ENCODE measurements at regions not wholly inside any gene's neighbourhood (a gene's known extent, or its start where the extent isn't known, plus 50 kb on each side); places are given as distances from the start of the nearest gene placed in this dataset.

DNA sequence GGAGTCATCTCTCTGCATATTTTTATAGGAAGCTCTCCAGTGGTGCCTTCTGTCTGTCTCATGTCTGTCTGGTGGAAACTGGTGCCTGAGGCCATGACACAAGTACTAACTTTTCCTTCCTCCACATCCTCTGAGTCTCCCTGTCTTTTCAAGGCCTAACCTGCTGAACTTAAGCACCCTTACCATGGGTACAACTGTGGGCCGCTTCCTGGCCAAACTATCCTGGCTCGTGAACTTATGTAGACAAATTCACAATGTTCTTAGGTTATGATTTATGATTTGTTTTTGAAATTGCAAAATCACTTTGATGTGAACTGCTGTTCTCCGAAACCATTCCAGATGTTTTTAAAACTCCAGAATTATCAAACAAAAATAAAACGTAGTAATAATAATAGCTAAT, 804.5 kb upstream of the POU3F3 start:
- DNase-seq: no peak

GRCh38 chr2:104049981-104050380, 803.9 kb upstream of the POU3F3 start:
- DNase-seq: no peak

DNA sequence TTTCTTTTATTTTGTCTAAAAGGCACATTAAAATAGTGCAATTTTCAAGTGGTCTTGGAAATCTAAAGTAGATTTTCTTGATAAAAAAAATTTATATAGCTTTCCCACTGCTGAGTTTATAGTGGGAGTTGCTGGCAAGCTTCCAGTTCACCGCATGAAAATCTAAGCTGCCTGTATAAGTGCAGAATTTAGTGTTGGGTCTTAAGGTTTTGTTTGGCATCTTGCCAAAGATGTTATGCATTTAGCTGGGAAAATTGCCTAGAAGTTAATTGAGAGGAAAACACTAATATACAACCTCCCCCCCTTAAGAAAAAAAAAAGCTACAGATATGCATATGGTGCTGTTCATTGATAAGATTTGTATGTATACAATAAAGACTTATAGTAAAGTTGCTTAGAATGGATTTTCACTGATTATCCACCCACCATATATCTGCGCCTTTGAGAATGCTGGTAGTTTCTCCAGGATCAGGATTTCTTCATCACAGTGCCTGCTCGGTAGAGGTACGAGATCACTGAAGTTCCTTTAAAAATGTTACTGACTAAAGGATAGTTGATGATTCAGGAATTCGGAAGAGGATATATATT, 803.2 kb upstream of the POU3F3 start:
- no peak for DNase-seq

GRCh38 chr2:104051766-104052165, 802.1 kb upstream of the POU3F3 start:
- DNase-seq: no peak

DNA sequence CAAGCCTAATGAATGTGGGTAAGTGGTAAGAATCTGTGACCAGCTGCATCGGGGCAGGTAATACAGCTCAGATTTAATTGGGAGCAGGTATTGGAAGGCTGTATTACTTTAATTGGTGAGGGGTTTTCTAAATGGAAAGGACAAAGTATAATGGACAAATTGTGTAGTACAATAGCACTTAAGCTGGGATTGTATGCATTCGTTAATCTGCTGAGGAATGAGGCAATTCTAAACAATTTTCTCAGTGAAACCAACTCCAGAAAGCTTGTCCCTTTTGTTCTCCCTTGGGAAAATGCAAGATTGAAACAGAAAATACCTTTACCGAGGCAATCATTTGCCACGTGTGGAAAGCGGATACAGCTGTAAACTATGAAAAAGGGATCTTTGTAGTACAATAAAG, 801.6 kb upstream of the POU3F3 start:
- DNase-seq: no peak

GRCh38 chr2:104056451-104056850, 797.5 kb upstream of the POU3F3 start:
- no peak for DNase-seq

DNA sequence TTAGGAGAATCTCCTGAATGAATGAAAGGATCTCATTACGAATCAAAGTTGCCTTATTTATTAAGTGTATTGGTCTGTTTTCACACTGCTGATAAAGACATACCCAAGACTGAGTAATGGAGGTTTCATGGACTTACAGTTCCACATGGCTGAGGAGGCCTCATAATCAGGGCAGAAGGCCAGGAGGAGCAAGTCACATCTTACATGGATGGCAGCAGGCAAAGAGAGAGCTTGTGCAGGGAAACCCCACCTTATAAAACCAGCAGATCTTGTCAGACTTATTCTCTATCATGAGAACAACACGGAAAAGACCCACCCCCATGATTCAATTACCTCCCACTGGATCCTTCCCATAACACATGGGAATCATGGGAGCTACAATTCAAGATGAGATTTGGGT, 785.2 kb upstream of the POU3F3 start:
- DNase-seq: no peak

GRCh38 chr2:104077573-104077972, 776.3 kb upstream of the POU3F3 start:
- no peak for DNase-seq

DNA sequence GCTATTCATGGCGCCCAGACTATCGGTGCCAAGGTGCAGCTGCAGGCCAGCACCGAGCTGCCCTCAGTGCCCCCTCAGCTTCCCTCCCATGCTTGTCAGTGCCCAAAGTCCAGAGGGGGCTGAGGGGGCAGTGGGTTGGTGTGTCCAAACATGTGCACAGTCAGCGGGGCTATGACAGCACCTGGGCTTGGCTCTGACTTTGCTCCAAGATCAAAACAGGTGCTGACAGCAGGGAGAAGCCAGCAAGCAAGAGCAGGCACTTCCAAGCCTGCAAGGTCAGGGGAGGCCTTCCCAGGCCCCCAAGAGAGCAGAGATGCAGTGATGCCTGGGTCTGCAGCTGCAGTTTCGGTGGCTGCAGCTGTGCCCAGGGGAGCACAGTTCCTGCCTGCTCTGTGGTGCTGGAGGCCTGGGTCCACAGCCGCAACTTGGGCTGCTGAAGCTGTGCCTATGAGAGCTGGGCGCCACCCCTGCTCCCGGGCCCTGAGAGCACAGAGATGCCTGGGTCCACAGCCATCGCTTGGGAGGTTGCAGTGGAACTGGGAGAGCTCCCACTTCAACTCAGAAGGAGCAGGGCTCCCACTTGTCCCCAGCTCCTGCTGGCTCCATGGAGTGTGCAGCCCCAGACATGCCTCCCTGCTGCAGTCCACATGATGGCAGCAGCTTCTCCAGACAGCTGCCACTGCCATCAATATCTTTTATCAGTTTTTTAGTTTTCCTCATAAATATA, 775.3 kb upstream of the POU3F3 start:
- no peak for DNase-seq

DNA sequence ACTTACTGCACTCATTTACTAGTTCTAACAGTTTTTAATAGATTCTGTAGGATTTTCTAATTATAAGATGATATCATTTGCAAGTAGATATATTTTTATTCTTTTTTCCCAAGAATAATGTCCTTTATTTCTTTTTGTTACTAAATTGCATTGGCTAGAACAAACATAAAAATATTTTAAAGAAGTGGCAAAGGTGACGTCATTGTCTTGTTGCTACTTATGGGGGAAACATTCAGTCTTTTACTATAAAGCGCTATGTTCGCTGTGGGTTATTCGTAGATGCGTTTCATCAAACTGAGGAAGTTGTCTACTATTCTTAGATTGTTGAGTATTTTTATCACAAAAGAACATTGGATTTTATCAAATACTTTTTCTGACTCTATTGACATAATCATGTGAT, 765.2 kb upstream of the POU3F3 start:
- no peak for DNase-seq

DNA sequence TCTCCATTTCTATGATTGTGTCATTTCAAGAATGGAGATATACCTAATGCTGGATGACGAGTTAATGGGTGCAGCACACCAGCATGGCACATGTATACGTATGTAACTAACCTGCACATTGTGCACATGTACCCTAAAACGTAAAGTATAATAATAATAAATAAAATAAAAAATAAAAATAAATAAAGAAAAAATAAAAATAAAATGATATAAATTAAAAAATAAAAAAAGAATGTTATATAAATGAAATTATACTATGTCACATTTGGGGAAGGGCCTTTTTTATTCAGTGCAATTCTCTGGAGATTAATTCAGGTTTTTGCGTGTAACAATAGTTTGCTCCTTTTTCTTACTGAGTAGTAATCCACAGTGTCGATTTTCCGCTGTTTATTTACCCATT, 763.5 kb upstream of the POU3F3 start:
- no peak for DNase-seq

DNA sequence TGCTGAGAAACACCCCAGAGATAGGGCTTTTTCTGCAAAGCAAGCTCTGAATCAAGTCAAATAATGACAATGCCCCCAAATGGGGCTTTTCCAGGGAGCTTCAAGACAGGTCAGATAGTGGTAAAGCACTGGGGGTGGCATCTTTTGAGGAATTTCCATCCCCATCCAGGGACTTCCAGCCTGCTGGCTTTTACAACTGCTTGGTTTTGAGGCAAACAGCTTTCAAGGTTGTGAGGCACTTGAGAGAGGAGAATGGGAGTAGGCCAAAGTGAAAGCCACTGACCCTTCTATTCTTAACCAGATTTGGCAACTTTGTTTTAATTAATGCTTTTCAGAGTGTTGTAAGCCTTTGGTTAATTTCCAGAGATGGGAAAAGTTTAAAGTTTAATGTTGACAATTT, 762.0 kb upstream of the POU3F3 start:
- DNase-seq: no peak

DNA sequence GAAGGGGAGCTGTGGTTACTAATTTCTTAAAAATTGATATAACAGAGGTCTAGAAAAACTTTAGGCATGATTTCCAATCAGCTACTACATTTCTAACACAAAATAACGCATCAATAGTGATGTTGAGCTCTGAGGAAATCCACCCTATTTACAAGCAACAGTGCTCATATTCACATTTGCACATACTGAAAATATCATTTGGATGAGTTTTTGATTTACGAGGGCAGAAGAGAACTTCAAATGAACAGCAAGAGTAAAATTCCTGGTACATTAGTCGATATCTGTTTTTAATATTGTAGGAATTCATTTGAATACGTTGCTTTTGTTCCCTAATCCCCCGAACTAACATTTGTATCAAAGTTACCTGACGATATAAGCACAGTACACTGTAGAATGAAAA, 761.0 kb upstream of the POU3F3 start:
- DNase-seq: no peak

GRCh38 chr2:104102615-104103014, 751.3 kb upstream of the POU3F3 start:
- no peak for DNase-seq

DNA sequence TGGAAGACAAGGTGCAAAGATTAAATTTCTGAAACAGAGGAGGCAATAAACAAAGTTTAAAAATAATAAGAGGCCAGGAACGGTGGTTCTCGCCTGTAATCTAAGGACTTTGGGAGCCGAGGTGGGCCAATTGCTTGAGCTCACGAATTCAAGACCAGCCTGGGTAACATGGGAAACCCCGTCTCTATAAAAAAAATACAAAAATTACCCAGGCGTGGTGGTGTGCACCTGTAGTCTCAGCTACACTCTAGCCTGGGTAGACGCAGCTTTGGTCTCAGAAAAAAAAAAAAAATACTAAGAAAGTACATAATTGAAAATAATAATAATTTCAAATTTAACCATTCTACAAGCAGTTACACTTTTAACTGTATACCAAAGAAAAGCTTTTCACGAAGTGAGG, 744.6 kb upstream of the POU3F3 start:
- no peak for DNase-seq

DNA sequence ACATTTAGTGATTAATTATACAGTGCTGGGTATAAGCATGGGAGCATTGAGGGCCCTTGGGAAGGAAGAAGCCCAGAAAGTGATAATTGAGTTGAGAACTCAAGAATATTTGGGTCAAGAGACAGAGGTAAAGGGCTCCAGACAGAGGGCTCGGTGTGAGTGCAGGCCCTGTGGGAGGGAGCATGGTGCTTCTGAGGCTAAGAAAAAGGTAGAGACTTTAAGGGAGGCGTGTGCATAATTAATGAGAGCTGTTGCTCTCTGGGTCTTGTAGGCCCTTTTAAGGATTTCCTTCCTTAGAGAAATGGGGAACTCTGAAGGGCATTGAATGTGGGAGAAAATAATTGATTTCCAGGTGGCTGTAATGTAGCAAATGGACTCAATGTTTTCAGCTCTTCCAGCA, 735.0 kb upstream of the POU3F3 start:
- DNase-seq: no peak

DNA sequence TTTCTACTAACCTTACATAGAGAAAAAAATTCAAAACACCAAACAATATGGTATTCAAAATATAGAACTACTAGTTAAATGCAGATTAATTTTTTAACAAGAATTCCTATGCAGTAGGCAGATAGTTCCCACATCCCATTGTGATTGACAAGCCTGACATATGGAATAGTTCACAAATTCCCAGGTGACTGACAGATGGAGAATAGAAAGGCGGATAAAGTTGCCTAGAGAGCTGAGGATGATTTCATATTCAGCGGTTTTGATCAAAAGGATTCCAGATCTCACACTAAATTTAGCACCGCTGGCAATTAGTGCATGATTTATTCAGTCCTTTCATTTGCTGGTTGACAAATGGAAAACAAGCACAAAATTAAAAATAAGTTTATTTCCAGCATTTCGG, 733.7 kb upstream of the POU3F3 start:
- no peak for DNase-seq

DNA sequence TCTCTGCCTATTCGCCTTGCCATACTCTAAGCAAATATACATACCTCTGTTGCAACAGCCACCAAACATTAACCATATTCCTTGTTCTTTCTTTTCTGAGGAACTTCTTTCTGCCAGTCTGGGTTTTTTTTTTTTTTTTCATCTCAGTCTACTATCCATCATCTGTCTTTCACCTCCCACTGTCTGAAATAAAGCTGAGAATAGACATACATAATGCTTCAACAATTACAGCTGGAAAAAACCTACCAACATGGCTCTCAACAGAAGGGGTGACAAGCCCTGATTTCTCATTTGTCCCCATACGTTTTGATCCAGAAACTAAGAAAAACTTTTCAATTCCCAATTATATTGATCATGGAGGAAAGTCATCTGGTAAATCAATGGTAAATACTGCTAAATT, 728.8 kb upstream of the POU3F3 start:
- no peak for DNase-seq

DNA sequence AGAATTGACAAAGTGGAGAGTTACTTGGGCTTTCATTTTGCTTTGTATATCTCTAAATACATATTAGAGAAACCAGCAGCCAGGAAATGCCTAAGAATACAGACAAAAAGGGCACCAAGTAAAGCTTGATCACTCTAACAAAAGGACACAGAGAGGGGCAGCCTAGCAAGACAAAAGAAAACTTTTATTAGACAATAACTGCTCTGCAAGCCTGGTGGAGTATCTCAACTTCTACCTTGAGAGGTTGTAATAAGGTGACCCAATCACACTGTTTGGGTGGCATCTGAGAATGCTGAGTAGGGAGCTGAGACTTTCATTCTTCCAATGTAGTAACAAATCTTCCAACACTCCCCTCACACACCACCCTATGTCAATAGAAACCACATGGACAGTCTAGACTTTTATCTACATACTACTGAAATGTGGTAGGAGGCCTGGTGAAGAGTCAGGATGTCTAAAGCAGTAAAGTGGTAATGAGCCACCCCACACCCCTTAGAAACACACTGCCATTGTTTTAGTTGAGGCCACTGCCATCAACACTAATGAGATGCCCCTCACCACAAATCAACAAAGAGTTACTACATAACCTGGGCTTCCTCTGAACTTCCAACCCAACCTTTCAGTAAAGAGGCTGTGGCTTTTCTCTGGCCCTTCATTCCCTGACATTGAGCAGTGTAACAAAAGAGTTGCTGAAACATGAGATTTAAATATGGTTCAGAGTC, 726.7 kb upstream of the POU3F3 start:
- DNase-seq: no peak

GRCh38 chr2:104140361-104140760, 713.6 kb upstream of the POU3F3 start:
- no peak for DNase-seq

- no peak for DNase-seq
These were observed 695.7 kb upstream of the POU3F3 start for GRCh38 chr2:104158191-104158590.

- no peak for DNase-seq
These were observed 690.2 kb upstream of the POU3F3 start for GRCh38 chr2:104163611-104164130.

DNA sequence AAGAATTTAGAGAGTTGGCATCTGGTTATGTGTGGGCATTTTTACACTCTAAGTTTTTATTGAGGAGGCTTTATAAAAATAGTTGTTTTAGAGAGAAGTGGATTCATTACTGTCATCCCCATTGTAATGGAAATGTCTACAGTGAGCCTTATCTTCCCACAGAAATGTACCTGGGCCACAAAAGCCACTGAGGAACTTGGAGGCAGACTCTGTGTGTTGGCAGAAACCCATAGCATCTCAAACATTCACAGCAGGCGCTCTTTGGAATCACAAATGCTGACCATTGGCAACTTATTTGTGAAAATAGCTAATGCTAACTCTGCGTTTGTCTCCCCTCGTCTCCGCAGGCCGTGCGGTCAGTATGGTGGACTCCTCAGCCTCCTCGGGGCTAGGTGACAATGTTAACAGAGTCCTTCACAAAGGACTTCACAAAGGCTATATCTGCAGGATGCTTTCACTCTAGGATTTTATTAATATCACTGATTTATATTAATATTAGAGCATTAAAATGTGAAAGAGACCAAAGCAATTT, 689.1 kb upstream of the POU3F3 start:
- no peak for DNase-seq

DNA sequence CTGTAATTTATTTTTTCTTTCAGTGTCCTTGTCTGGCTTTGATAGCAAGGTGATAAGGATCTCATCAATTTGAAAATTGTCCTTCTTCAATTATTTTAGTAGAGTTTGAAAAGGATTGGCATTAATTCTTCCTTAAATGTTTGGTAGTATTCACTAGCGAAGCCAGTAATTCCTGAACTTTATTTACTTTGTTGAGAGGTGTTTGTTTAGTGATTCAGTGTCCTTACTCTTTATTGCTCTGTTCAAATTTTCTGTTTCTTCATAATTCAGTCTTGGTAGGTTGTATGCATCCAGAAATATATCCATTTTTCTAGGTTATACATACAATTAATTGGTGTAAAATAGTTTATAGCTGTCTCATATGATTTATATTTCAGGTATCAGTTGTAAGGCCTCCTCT, 676.7 kb upstream of the POU3F3 start:
- DNase-seq: no peak

Measured in activated CD4-positive, alpha-beta T cell treated with anti-CD3 and anti-CD28 coated beads, Interleukin-2, amount 50 U/mL, for 16 hours (primary cell).